ENCODE measurements at regions not wholly inside any gene's neighbourhood (a gene's known extent, or its start where the extent isn't known, plus 50 kb on each side); places are given as distances from the start of the nearest gene placed in this dataset.

DNA sequence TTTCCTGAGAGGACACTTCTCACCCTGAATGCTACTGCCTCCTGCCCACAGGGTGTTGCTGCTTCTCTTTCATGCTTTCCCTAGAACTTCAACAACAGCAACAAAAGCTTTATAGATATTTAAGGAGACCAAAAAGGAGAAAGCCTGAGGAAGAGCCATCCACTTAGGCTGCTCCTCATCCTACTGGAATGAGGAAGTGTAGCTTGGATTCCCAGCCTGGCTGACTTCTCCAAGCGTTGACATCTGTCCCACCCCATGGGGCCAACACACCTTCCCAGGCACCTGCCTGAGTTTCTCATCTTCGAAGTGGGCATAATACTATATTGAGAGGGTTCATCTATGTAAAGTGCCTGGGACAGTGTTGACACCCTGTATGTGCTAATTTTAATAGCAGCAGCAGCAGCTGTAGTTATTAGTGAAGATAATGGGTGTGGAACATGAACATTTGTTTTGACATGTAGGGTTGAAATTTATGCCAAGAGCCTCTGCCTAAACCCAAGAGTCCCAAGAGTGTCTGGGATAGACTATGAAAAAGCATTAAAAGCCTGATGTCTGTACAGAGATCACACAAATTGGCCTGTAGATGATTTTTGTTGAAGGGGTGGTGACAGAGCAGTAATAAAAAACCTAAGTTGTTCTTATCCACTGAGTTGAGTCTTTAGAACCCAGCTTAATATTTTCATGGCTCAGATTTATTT is 96.5 kb upstream of the PIAS1 start:
- TF ChIP-seq, protein P1, sequence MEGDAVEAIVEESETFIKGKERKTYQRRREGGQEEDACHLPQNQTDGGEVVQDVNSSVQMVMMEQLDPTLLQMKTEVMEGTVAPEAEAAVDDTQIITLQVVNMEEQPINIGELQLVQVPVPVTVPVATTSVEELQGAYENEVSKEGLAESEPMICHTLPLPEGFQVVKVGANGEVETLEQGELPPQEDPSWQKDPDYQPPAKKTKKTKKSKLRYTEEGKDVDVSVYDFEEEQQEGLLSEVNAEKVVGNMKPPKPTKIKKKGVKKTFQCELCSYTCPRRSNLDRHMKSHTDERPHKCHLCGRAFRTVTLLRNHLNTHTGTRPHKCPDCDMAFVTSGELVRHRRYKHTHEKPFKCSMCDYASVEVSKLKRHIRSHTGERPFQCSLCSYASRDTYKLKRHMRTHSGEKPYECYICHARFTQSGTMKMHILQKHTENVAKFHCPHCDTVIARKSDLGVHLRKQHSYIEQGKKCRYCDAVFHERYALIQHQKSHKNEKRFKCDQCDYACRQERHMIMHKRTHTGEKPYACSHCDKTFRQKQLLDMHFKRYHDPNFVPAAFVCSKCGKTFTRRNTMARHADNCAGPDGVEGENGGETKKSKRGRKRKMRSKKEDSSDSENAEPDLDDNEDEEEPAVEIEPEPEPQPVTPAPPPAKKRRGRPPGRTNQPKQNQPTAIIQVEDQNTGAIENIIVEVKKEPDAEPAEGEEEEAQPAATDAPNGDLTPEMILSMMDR (IDR thresholded peaks at IDR 0.05; ENCODE audit: low read depth, low read length, poor library complexity, severe bottlenecking): no peak
- TF ChIP-seq EZH2phosphoT487 (IDR thresholded peaks at IDR 0.05; ENCODE audit: borderline replicate concordance, low read length): no peak
